HepG2 (cell line): ENCODE measurements at regions not wholly inside any gene's neighbourhood (a gene's known extent, or its start where the extent isn't known, plus 50 kb on each side); places are given as distances from the start of the nearest gene placed in this dataset.

Source experiments
- ATAC-seq: fragments of 200-7000 bp; cut with Tn5 transposase; 3 replicates; pipeline ENCODE4 v1.9.1; 2020; ENCODE audit warnings: mild to moderate bottlenecking, moderate library complexity
- BruUV-seq: library from RNA; stranded (reverse); fragments of 400-500 nt; replicated peaks from 2 replicates; lab custom pipeline; 2021; lab: Mats Ljungman, UMichigan
- CTCF ChIA-PET: fragments of 300-600 bp; formaldehyde crosslinking; extraction: SDS; loops from one replicate; lab custom pipeline; 2021; ENCODE audit warnings: low total read pairs, inconsistent platforms, low intra/inter-chr PET ratio; lab: Yijun Ruan, JAX
- POLR2A ChIA-PET: fragments of 350-600 bp; sonication (Branson Sonifier 250); formaldehyde crosslinking; loops from one replicate; lab custom pipeline; 2020; ENCODE audit warnings: antibody characterized with exemption, inconsistent platforms; lab: Yijun Ruan, JAX
- DNase-seq: peaks from one replicate; pipeline ENCODE4 v3.0.0-alpha.2; 2015; ENCODE audit warnings: low spot score
- FAIRE-seq: peaks from 3 replicates; lab custom pipeline; 2011; peaks lifted over from hg19 to GRCh38; lab: Jason Lieb, UNC
- H2AFZ ChIP-seq: one replicate; pipeline ENCODE4 v1.6.1; 2011; ENCODE audit warnings: low read length, inconsistent platforms
- H3K27ac ChIP-seq: fragments of 300-600 bp; 3 replicates; pipeline ENCODE4 v1.8.0; 2011; ENCODE audit warnings: mixed run types, mild to moderate bottlenecking, mixed read lengths, low read length, inconsistent platforms; ENCODE audit not compliant: insufficient read depth; ENCODE audit errors: extremely low read length
- H3K27me3 ChIP-seq, 2 experiments: fragments of 200-600 bp in 1 of 2; 2 replicates in 1 of 2; 3 replicates in 1 of 2; pipeline versions ENCODE4 v1.6.0 to v1.8.0; 2011; ENCODE audit warnings: low read length in 2 of 2, mild to moderate bottlenecking in 2 of 2, moderate library complexity in 2 of 2, inconsistent platforms in 1 of 2; ENCODE audit not compliant: insufficient read depth in 2 of 2, control insufficient read depth in 1 of 2
- H3K36me3 ChIP-seq, 2 experiments: fragments of 200-600 bp in 1 of 2; replicated peaks in 1 of 2; 2 replicates in 1 of 2; 3 replicates in 1 of 2; pipeline versions ENCODE4 v1.5.1 to v1.8.0; 2011; ENCODE audit warnings: low read length in 2 of 2, inconsistent platforms in 1 of 2; ENCODE audit not compliant: insufficient read depth in 2 of 2, control insufficient read depth in 1 of 2
- H3K4me1 ChIP-seq: 2 replicates; pipeline ENCODE4 v1.5.1; 2012; ENCODE audit warnings: low read length, inconsistent platforms; ENCODE audit not compliant: insufficient read depth
- H3K4me2 ChIP-seq: 2 replicates; pipeline ENCODE4 v1.6.0; 2011; ENCODE audit warnings: low read depth, low read length, inconsistent platforms
- H3K4me3 ChIP-seq, 3 experiments: fragments of 200-600 bp in 1 of 3; sonication (generic), shearing (Covaris generic) in 1 of 3; replicated peaks in 1 of 3; 2 replicates each; pipeline ENCODE4 v1.5.1; 2011 to 2016; ENCODE audit warnings: low read length in 3 of 3, inconsistent platforms in 2 of 3, low read depth in 2 of 3, mild to moderate bottlenecking in 2 of 3, control low read depth in 1 of 3, mixed read lengths in 1 of 3; ENCODE audit not compliant: insufficient read depth in 1 of 3
- H3K79me2 ChIP-seq: one replicate; pipeline ENCODE4 v1.6.1; 2011; ENCODE audit warnings: low read length, inconsistent platforms; ENCODE audit not compliant: insufficient read depth
- H3K9ac ChIP-seq: 2 replicates; pipeline ENCODE4 v1.6.0; 2011; ENCODE audit warnings: mild to moderate bottlenecking, low read depth, low read length, inconsistent platforms; ENCODE audit not compliant: insufficient read depth
- H3K9me3 ChIP-seq: 2 replicates; pipeline ENCODE4 v1.5.1; 2012; ENCODE audit warnings: mild to moderate bottlenecking, low read length
- H4K20me1 ChIP-seq: 2 replicates; pipeline ENCODE4 v1.6.0; 2011; ENCODE audit warnings: inconsistent platforms, mild to moderate bottlenecking, low read length, moderate library complexity; ENCODE audit not compliant: insufficient read depth
- CENPX ChIP-seq: sonication (generic); formaldehyde crosslinking; IDR thresholded peaks from 2 replicates; pipeline ENCODE4 v1.9.0; 2021; ENCODE audit warnings: mild to moderate bottlenecking, missing genetic modification reagents, moderate library complexity
- HIC2 ChIP-seq: sonication (generic); formaldehyde crosslinking; IDR thresholded peaks from 2 replicates; pipeline ENCODE4 v1.9.0; 2022; ENCODE audit warnings: low read depth, missing genetic modification reagents
- HOXD1 ChIP-seq: sonication (generic); formaldehyde crosslinking; IDR thresholded peaks from 2 replicates; pipeline ENCODE4 v1.5.0; 2020; ENCODE audit warnings: missing genetic modification reagents
- NR2F6 ChIP-seq, 2 experiments: IDR thresholded peaks; 2 replicates each; pipeline ENCODE4 v1.6.1; 2016; ENCODE audit warnings: antibody characterized with exemption in 1 of 2, mild to moderate bottlenecking in 1 of 2
- ZFP36L2 ChIP-seq: sonication (generic); formaldehyde crosslinking; IDR thresholded peaks from 2 replicates; pipeline ENCODE4 v1.4.0; 2020; ENCODE audit warnings: missing genetic modification reagents
- ZFP41 ChIP-seq: sonication (generic); formaldehyde crosslinking; IDR thresholded peaks from 2 replicates; pipeline ENCODE4 v1.4.0; 2020; ENCODE audit warnings: mild to moderate bottlenecking, missing genetic modification reagents, borderline replicate concordance
- ZMYM2 ChIP-seq: sonication (generic); formaldehyde crosslinking; IDR thresholded peaks from 2 replicates; pipeline ENCODE4 v1.8.0; 2022; ENCODE audit warnings: mild to moderate bottlenecking, missing genetic modification reagents
- ZNF251 ChIP-seq: sonication (generic); formaldehyde crosslinking; IDR thresholded peaks from 2 replicates; pipeline ENCODE4 v1.9.0; 2021; ENCODE audit warnings: mild to moderate bottlenecking, missing genetic modification reagents
- ZNF281 ChIP-seq: sonication (generic); formaldehyde crosslinking; IDR thresholded peaks from 2 replicates; pipeline ENCODE4 v1.4.0; 2020; ENCODE audit warnings: missing genetic modification reagents, borderline replicate concordance
- ZNF660 ChIP-seq: sonication (generic); formaldehyde crosslinking; IDR thresholded peaks from 2 replicates; pipeline ENCODE4 v1.5.1; 2020; ENCODE audit warnings: mild to moderate bottlenecking, low read depth, missing genetic modification reagents, borderline replicate concordance
- ZNF674 ChIP-seq: sonication (generic); formaldehyde crosslinking; IDR thresholded peaks from 2 replicates; pipeline ENCODE4 v1.5.0; 2020; ENCODE audit warnings: low read depth, mild to moderate bottlenecking, missing genetic modification reagents
- ZNF761 ChIP-seq: sonication (generic); formaldehyde crosslinking; conservative IDR thresholded peaks from 2 replicates; pipeline ENCODE4 v1.4.0; 2020; ENCODE audit warnings: mild to moderate bottlenecking, missing genetic modification reagents
- WGBS: methylation state at CpG from one replicate; pipeline ENCODE4 v1.1.6; 2017; ENCODE audit warnings: low lambda C conversion rate; 5-methylcytosine and 5-hydroxymethylcytosine counted together
- in situ Hi-C: cut with HindIII; loops from 2 replicates; pipeline ENCODE4 v1.10.0; 2017; ENCODE audit warnings: low pct_unique_long_range_greater_than_20kb; ENCODE audit not compliant: extremely low pct_ligation_motif_present
- intact Hi-C: fragments of 100-400 bp; cut with micrococcal nuclease; formaldehyde crosslinking; loops from one replicate; pipeline ENCODE4 v1.10.0; 2022; ENCODE audit not compliant: unreplicated experiment

GRCh38 chr3:11739706-11740105 is 96.0 kb upstream of the VGLL4 start:
- TF ChIP-seq ZNF761 (CRISPR knock-in tag) = no peak
- TF ChIP-seq CENPX (CRISPR knock-in tag) = no peak
- no peak for TF ChIP-seq HIC2 (CRISPR knock-in tag)
- TF ChIP-seq HOXD1 = no peak
- TF ChIP-seq NR2F6 (IDR thresholded peaks at IDR 0.05) = no peak
- no peak for TF ChIP-seq NR2F6 (CRISPR knock-in tag; IDR thresholded peaks at IDR 0.05)
- TF ChIP-seq ZMYM2 (CRISPR knock-in tag) = no peak
- no peak for TF ChIP-seq ZFP36L2 (CRISPR knock-in tag)
- CTCF ChIA-PET = no interaction called here
- Histone ChIP-seq H3K9ac (no peak overlapping the region), H2AFZ (no peak overlapping the region), H3K4me1 (peaks cover 8% of the 10 kb centered on the region), H3K9me3 (no peaks in the 10 kb centered on the region), H3K27ac (no peak overlapping the region), H3K4me2 (no peak overlapping the region), H4K20me1 (no peaks in the 10 kb centered on the region), H3K36me3 (no peaks in the 10 kb centered on the region), H3K79me2 (no peaks in the 10 kb centered on the region), H3K27me3 (peaks cover 2 to 8% of the 10 kb centered on the region in 2 experiments; a peak in 3 of 5 replicates), H3K4me3 (no peak overlapping the region)
- POLR2A ChIA-PET = no interaction called here
- DNase-seq (no peak), ATAC-seq (no peak), FAIRE-seq (no peak)
- no TSS peak for BruUV-seq
- WGBS = 41% methylated on average over 3 of the region's 3 CpGs
- in situ Hi-C loops (no loop called here), intact Hi-C loops (no loop called here)

- Histone ChIP-seq H3K27ac (no peak overlapping the region), H4K20me1 (no peaks in the 10 kb centered on the region), H3K4me3 (no peak overlapping the region), H3K4me1 (peaks cover 11% of the 10 kb centered on the region), H3K9ac (no peak overlapping the region), H3K4me2 (no peak overlapping the region), H3K9me3 (no peaks in the 10 kb centered on the region), H3K27me3 (peaks cover 2 to 8% of the 10 kb centered on the region in 2 experiments; a peak in 3 of 5 replicates)
- FAIRE-seq (no peak), ATAC-seq (no peak)
- in situ Hi-C loops = no loop called here
- POLR2A ChIA-PET = no interaction called here
- intact Hi-C loops = no loop called here
- WGBS = 45% methylated on average over 2 of the region's 2 CpGs
- TF ChIP-seq ZNF281 (no peak), ZNF251 (CRISPR knock-in tag) (no peak), ZNF674 (no peak), ZNF660 (no peak), ZFP41 (CRISPR knock-in tag) (no peak)
- TF ChIP-seq, all 625 proteins: peak for 0
- no peak overlapping the region for H2AFZ ChIP-seq
- DNase-seq = no peak
- no peaks in the 10 kb centered on the region for H3K36me3 ChIP-seq
- H3K79me2 ChIP-seq = no peaks in the 10 kb centered on the region
- BruUV-seq = no TSS peak
- CTCF ChIA-PET = no interaction called here
Observed at GRCh38 chr3:11739123-11739522, 95.4 kb upstream of the VGLL4 start.
